Stimulated activated CD4-positive, alpha-beta T cell treated with anti-CD3 and anti-CD28 coated beads, TNF-alpha, amount 100 ng/mL, for 4 hours (primary cell): ENCODE measurements at regions not wholly inside any gene's neighbourhood (a gene's known extent, or its start where the extent isn't known, plus 50 kb on each side); places are given as distances from the start of the nearest gene placed in this dataset.

Experiments
- DNase-seq, 3 experiments: peaks; one replicate each; pipeline ENCODE4 v3.0.0-alpha.2; 2020; ENCODE audit warnings: low read depth in 3 of 3

- no peak for DNase-seq
These were observed 141.5 kb upstream of the HAAO start for GRCh38 chr2:42933824-42934254.

- DNase-seq, result no peak
These were observed 140.1 kb upstream of the HAAO start for GRCh38 chr2:42932271-42933151.

- DNase-seq, result no peak
These were observed 139.4 kb upstream of the HAAO start for GRCh38 chr2:42931818-42932195.

- no peak for DNase-seq
These were observed 138.9 kb upstream of the HAAO start for GRCh38 chr2:42931146-42931817.

- DNase-seq, result no peak
These were observed 137.7 kb upstream of the HAAO start for GRCh38 chr2:42930025-42930581.

- DNase-seq, result no peak
These were observed 137.2 kb upstream of the HAAO start for GRCh38 chr2:42929546-42930024.

- DNase-seq, result no peak
These were observed 136.5 kb upstream of the HAAO start for GRCh38 chr2:42928692-42929545.

GRCh38 chr2:42928161-42928691 is 135.8 kb upstream of the HAAO start:
- no peak for DNase-seq

GRCh38 chr2:42927334-42928160 is 135.2 kb upstream of the HAAO start:
- no peak for DNase-seq

GRCh38 chr2:42926434-42927333 is 134.3 kb upstream of the HAAO start:
- no peak for DNase-seq

GRCh38 chr2:42925742-42926433 is 133.5 kb upstream of the HAAO start:
- DNase-seq, result no peak

GRCh38 chr2:42924418-42924886 is 132.1 kb upstream of the HAAO start:
- no peak for DNase-seq

GRCh38 chr2:42923580-42924417 is 131.4 kb upstream of the HAAO start:
- no peak for DNase-seq

- no peak for DNase-seq
These were observed 130.6 kb upstream of the HAAO start for GRCh38 chr2:42922790-42923579.

GRCh38 chr2:42922293-42922692 is 129.9 kb upstream of the HAAO start:
- DNase-seq, result no peak

- no peak for DNase-seq
These were observed 129.3 kb upstream of the HAAO start for GRCh38 chr2:42921721-42922120.

- no peak for DNase-seq
These were observed 128.8 kb upstream of the HAAO start for GRCh38 chr2:42921147-42921520.
